ENCODE measurements at regions not wholly inside any gene's neighbourhood (a gene's known extent, or its start where the extent isn't known, plus 50 kb on each side); places are given as distances from the start of the nearest gene placed in this dataset.

DNA sequence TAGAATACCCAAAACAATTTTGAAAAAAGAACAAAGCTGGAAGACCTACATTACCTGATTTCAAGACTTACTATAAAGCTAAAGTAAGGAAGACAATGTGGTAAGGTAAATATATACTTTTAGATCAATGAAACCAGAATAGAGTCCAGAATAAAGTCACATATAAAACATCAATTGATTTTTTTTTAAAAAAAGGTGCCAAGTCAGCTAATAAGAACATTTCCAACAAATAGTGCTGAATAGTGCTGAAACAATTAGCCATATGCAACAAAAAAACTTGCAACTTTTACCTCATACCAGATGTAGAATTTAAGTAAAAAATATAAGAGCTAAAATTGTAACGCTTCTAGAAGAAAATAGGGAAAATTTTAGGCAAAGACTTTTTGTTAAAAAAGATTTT is 73.0 kb upstream of the PDHA1 start:
- TF ChIP-seq, protein P1, sequence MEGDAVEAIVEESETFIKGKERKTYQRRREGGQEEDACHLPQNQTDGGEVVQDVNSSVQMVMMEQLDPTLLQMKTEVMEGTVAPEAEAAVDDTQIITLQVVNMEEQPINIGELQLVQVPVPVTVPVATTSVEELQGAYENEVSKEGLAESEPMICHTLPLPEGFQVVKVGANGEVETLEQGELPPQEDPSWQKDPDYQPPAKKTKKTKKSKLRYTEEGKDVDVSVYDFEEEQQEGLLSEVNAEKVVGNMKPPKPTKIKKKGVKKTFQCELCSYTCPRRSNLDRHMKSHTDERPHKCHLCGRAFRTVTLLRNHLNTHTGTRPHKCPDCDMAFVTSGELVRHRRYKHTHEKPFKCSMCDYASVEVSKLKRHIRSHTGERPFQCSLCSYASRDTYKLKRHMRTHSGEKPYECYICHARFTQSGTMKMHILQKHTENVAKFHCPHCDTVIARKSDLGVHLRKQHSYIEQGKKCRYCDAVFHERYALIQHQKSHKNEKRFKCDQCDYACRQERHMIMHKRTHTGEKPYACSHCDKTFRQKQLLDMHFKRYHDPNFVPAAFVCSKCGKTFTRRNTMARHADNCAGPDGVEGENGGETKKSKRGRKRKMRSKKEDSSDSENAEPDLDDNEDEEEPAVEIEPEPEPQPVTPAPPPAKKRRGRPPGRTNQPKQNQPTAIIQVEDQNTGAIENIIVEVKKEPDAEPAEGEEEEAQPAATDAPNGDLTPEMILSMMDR (conservative IDR thresholded peaks at IDR 0.05; ENCODE audit: low read depth, low read length): no peak
- no peak for TF ChIP-seq EZH2 (IDR thresholded peaks at IDR 0.05; ENCODE audit: borderline replicate concordance, low read depth, low read length, poor library complexity, severe bottlenecking)

All from A673 (cell line).